H1 (cell line): ENCODE measurements at regions not wholly inside any gene's neighbourhood (a gene's known extent, or its start where the extent isn't known, plus 50 kb on each side); places are given as distances from the start of the nearest gene placed in this dataset.

ENCODE experiments used
- ATF2 ChIP-seq: IDR thresholded peaks from 2 replicates; pipeline ENCODE4 v1.6.1; 2012; ENCODE audit warnings: low read length, inconsistent platforms
- BCL11A ChIP-seq, 2 experiments: IDR thresholded peaks; one replicate each; pipeline ENCODE4 v1.6.1; 2011; ENCODE audit warnings: low read depth in 2 of 2, low read length in 2 of 2, mild to moderate bottlenecking in 2 of 2
- BRCA1 ChIP-seq: IDR thresholded peaks from 2 replicates; pipeline ENCODE4 v1.6.1; 2012; ENCODE audit warnings: low read depth, low read length, improper control_type of control experiment
- CTCF ChIP-seq, 3 experiments: IDR thresholded peaks; 1 replicate in 2 of 3; 2 replicates in 1 of 3; pipeline versions ENCODE4 v1.5.1 to v1.6.1; 2011; ENCODE audit warnings: low read length in 3 of 3, mild to moderate bottlenecking in 3 of 3, inconsistent platforms in 2 of 3, low read depth in 1 of 3, moderate library complexity in 1 of 3; ENCODE audit not compliant: insufficient read depth in 1 of 3; ENCODE audit errors: control extremely low read depth in 1 of 3
- EP300 ChIP-seq, 2 experiments: IDR thresholded peaks; 1 replicate in 1 of 2; 2 replicates in 1 of 2; pipeline ENCODE4 v1.6.1; 2011 to 2012; ENCODE audit warnings: low read depth in 2 of 2, low read length in 2 of 2, mild to moderate bottlenecking in 2 of 2, borderline replicate concordance in 1 of 2, inconsistent platforms in 1 of 2, moderate library complexity in 1 of 2
- MAX ChIP-seq: IDR thresholded peaks from 2 replicates; pipeline ENCODE4 v1.6.1; 2012; ENCODE audit warnings: inconsistent platforms
- POLR2A ChIP-seq, 2 experiments: IDR thresholded peaks; 1 replicate in 1 of 2; 2 replicates in 1 of 2; pipeline ENCODE4 v1.6.1; 2011; ENCODE audit warnings: low read depth in 2 of 2, low read length in 2 of 2, mild to moderate bottlenecking in 2 of 2; ENCODE audit errors: control extremely low read depth in 1 of 2
- POLR2AphosphoS5 ChIP-seq: IDR thresholded peaks from 2 replicates; pipeline ENCODE4 v1.6.1; 2011; ENCODE audit warnings: low read depth, low read length
- RAD21 ChIP-seq, 2 experiments: IDR thresholded peaks in 1 of 2; conservative IDR thresholded peaks in 1 of 2; 2 replicates each; pipeline ENCODE4 v1.6.1; 2011; ENCODE audit warnings: low read depth in 2 of 2, low read length in 2 of 2, improper control_type of control experiment in 1 of 2, inconsistent platforms in 1 of 2, mild to moderate bottlenecking in 1 of 2, moderate library complexity in 1 of 2
- RNF2 ChIP-seq: fragments of 200-900, 300-1000 bp; sonication (generic); IDR thresholded peaks from 2 replicates; pipeline ENCODE4 v1.7.1; 2016; ENCODE audit warnings: borderline replicate concordance, low read depth, mild to moderate bottlenecking, antibody characterized with exemption, low read length; ENCODE audit not compliant: poor library complexity, severe bottlenecking; ENCODE audit errors: missing control alignments
- SUZ12 ChIP-seq: fragments of 200-600 bp; sonication (generic); IDR thresholded peaks from 2 replicates; pipeline ENCODE4 v1.6.1; 2012; ENCODE audit warnings: mild to moderate bottlenecking, inconsistent platforms, low read length, moderate library complexity, mixed read lengths
- TBP ChIP-seq: IDR thresholded peaks from 2 replicates; pipeline ENCODE4 v1.6.1; 2011; ENCODE audit warnings: low read depth, low read length, improper control_type of control experiment

- TF ChIP-seq BRCA1 (no peak), ATF2 (no peak), CTCF (IDR thresholded peaks at IDR 0.05; ENCODE audit: control extremely low read depth in 1 of 3, insufficient read depth in 1 of 3, low read depth in 1 of 3, low read length in 3 of 3) (no peak), EP300 (IDR thresholded peaks at IDR 0.05; ENCODE audit: borderline replicate concordance in 1 of 2, low read depth in 2 of 2, low read length in 2 of 2) (no peak), RAD21 (IDR thresholded peaks at IDR 0.05 in 1 of 2, conservative IDR thresholded peaks at IDR 0.05 in 1 of 2; ENCODE audit: low read depth in 2 of 2, low read length in 2 of 2) (no peak), POLR2A (IDR thresholded peaks at IDR 0.05; ENCODE audit: control extremely low read depth in 1 of 2, low read depth in 2 of 2, low read length in 2 of 2) (no peak), TBP (no peak), RNF2 (no peak), POLR2AphosphoS5 (no peak), SUZ12 (no peak), MAX (no peak), BCL11A (IDR thresholded peaks at IDR 0.05; ENCODE audit: low read depth in 2 of 2, low read length in 2 of 2) (no peak)
Measured at GRCh38 chr12:46915082-46915481, 89.3 kb upstream of the SLC38A4 start.
